ENCODE measurements at regions not wholly inside any gene's neighbourhood (a gene's known extent, or its start where the extent isn't known, plus 50 kb on each side); places are given as distances from the start of the nearest gene placed in this dataset.
"Not testable (repeated sequence)": the region's sequence is repeated elsewhere in the genome, so short reads cannot be mapped to it uniquely, and the experiment has no call there.

- H3K4me1 ChIP-seq = no peaks in the 10 kb centered on the region
- no peaks in the 10 kb centered on the region for H3K9me3 ChIP-seq
- DNase-seq = no peak
- no peaks in the 10 kb centered on the region for H3K36me3 ChIP-seq
- no peaks in the 10 kb centered on the region for H3K27me3 ChIP-seq
- H3K4me3 ChIP-seq (ENCODE audit: low read depth, low read length) = no peak overlapping the region
- TF ChIP-seq, protein P1, sequence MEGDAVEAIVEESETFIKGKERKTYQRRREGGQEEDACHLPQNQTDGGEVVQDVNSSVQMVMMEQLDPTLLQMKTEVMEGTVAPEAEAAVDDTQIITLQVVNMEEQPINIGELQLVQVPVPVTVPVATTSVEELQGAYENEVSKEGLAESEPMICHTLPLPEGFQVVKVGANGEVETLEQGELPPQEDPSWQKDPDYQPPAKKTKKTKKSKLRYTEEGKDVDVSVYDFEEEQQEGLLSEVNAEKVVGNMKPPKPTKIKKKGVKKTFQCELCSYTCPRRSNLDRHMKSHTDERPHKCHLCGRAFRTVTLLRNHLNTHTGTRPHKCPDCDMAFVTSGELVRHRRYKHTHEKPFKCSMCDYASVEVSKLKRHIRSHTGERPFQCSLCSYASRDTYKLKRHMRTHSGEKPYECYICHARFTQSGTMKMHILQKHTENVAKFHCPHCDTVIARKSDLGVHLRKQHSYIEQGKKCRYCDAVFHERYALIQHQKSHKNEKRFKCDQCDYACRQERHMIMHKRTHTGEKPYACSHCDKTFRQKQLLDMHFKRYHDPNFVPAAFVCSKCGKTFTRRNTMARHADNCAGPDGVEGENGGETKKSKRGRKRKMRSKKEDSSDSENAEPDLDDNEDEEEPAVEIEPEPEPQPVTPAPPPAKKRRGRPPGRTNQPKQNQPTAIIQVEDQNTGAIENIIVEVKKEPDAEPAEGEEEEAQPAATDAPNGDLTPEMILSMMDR (IDR thresholded peaks at IDR 0.05; ENCODE audit: low read depth, low read length) = no peak
Observed at GRCh38 chr4:186829097-186829496, 105.4 kb upstream of the FAT1 start.

DNA sequence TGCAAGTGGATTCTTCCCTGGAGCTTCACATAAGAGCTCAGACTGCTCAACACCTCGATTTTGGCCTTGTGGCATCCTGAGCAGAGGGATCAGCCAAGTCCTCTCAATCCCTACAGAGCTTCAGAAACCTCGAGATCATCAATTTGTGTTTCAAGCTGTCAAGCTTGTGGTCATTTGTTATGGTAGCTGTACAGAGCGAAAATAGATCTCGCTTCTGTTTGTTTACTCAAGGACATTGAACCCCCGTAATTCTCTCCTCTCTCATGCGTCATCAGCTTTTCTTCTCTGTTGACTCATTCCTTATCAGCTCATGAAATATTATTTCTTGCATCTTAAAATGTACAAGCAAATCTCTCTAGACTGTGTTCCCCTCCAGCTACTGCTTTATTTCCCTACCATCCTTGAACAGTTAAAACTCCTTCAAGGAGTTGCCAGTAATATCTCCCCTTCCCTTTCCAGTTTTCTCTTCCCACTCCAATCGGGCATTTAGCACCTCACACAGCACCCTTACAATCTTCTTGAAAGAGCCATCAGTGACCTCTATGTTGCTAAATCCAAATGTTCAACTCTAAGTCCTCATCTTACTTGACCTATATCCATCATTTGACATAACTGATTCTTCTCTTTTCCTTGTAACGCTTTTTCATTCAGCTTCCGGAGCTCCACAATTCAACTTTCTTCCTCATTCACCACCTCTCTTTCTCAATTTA, 106.2 kb upstream of the FAT1 start:
- Histone ChIP-seq H3K4me1 (no peaks in the 10 kb centered on the region), H3K4me3 (ENCODE audit: low read depth, low read length) (no peak overlapping the region), H3K36me3 (no peaks in the 10 kb centered on the region), H3K27me3 (no peaks in the 10 kb centered on the region), H3K9me3 (no peaks in the 10 kb centered on the region)
- no peak for DNase-seq
- TF ChIP-seq, protein P1 (IDR thresholded peaks at IDR 0.05; ENCODE audit: low read depth, low read length) = no peak

DNA sequence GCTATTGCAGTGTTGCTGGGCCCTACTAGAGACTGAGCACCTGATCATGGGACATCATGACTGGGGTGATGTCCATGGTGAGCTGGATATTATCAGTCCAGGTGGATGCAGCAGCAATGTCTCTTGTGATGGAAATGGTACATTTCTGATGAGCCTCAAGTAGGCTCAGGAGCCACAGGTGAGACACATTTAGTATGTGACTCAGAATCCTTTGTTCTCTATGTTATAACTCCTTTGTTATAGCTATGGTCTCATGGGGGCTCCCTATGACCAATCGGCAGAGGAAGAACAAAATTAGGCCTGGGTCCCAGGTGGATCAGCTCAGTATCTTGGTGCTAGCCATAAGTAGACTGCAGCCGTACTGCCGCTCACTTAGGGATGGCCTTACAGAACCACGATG, 107.9 kb upstream of the FAT1 start:
- Histone ChIP-seq H3K9me3 (no peaks in the 10 kb centered on the region), H3K36me3 (no peaks in the 10 kb centered on the region), H3K4me3 (ENCODE audit: low read depth, low read length) (no peak overlapping the region), H3K4me1 (no peaks in the 10 kb centered on the region), H3K27me3 (no peaks in the 10 kb centered on the region)
- DNase-seq = no peak
- TF ChIP-seq, protein P1 (IDR thresholded peaks at IDR 0.05; ENCODE audit: low read depth, low read length) = no peak

DNA sequence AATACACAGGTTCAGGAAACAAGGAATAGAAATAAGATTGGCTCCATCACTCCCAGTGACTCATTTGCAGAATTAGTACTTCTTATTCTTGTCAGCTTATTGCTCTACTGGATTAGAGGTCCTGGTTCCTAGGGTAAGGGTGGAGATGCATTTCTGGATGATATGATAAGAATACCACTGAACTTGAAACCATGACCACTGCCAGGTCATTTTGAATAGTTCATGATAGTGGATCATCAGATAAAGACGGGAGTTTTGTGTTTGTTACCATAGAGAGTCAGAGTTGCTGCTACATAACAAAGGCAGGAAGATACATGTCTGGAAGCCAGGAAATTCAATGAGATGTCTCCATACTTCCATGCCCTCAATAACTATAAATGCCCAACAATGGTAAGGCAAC, 109.2 kb upstream of the FAT1 start:
- no peak overlapping the region for H3K4me3 ChIP-seq (ENCODE audit: low read depth, low read length)
- no peaks in the 10 kb centered on the region for H3K9me3 ChIP-seq
- TF ChIP-seq, protein P1 (IDR thresholded peaks at IDR 0.05; ENCODE audit: low read depth, low read length) = no peak
- no peaks in the 10 kb centered on the region for H3K36me3 ChIP-seq
- no peak for DNase-seq
- H3K27me3 ChIP-seq = no peaks in the 10 kb centered on the region
- no peaks in the 10 kb centered on the region for H3K4me1 ChIP-seq

GRCh38 chr4:186837463-186837862, 113.8 kb upstream of the FAT1 start:
- not testable (repeated sequence) for H3K36me3 ChIP-seq; H3K27me3 ChIP-seq; H3K4me3 ChIP-seq (ENCODE audit: low read depth, low read length); H3K4me1 ChIP-seq; DNase-seq; H3K9me3 ChIP-seq

DNA sequence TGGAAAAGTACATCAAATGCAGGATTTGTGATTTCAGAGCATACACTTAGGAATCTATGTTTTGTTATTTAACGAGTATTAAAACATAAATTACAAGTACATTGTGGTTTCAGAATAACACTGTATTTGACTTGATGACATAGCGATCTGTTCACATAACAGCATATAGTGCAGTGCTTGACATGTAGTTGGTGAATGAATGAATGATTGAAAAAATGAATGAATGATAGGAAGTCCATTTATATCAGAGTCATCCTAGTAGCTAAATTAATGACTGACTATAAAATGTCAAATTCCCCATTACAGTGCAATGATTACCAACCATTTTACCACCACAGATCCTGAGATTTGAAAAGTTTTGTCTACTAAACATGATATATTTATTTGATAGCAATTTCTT, 114.6 kb upstream of the FAT1 start:
- TF ChIP-seq, protein P1 (IDR thresholded peaks at IDR 0.05; ENCODE audit: low read depth, low read length) = no peak
- H3K36me3 ChIP-seq = no peaks in the 10 kb centered on the region

More for the DNA sequence above, 114.6 kb upstream of the FAT1 start:
- H3K27me3 ChIP-seq = no peaks in the 10 kb centered on the region
- no peak overlapping the region for H3K4me3 ChIP-seq (ENCODE audit: low read depth, low read length)
- no peak for DNase-seq
- H3K4me1 ChIP-seq = no peaks in the 10 kb centered on the region
- H3K9me3 ChIP-seq = no peaks in the 10 kb centered on the region

All from BE2C (cell line).